ENCODE measurements at regions not wholly inside any gene's neighbourhood (a gene's known extent, or its start where the extent isn't known, plus 50 kb on each side); places are given as distances from the start of the nearest gene placed in this dataset.

GRCh38 chr1:9181990-9182783 is 52.4 kb upstream of the H6PD start:
- no peaks in the 10 kb centered on the region for H3F3A ChIP-seq (ENCODE audit: insufficient read depth, low read length)
- peak overlapping the region; percentile 49 for H3K9ac ChIP-seq (ENCODE audit: low read length)
- H3K4me2 ChIP-seq (ENCODE audit: low read depth, low read length), result peak overlapping the region; percentile 80
- H4K20me1 ChIP-seq (ENCODE audit: insufficient read depth, low read length), result no peaks in the 10 kb centered on the region
- no peaks in the 10 kb centered on the region for H3K9me3 ChIP-seq (replicated peaks; ENCODE audit: insufficient read depth, low read length)
- H3K4me3 ChIP-seq (ENCODE audit: low read length), result peak overlapping the region; percentile 66
- H3K27ac ChIP-seq (ENCODE audit: low read length), result peak overlapping the region; percentile 6; the same call in 1 of the 2 replicates
- no peaks in the 10 kb centered on the region for H3K36me3 ChIP-seq (replicated peaks; ENCODE audit: insufficient read depth, low read length)
- no peaks in the 10 kb centered on the region for H3K4me1 ChIP-seq (ENCODE audit: low read length)
- no peaks in the 10 kb centered on the region for H3K27me3 ChIP-seq (replicated peaks; ENCODE audit: insufficient read depth, low read length)
- peak overlapping the region; percentile 82 for H2AFZ ChIP-seq (ENCODE audit: low read length)
- DNase-seq, result peak; percentile 48
- H3K9me2 ChIP-seq (replicated peaks; ENCODE audit: insufficient read depth, low read length), result no peaks in the 10 kb centered on the region
- peaks cover 11% of the 10 kb centered on the region; the same call in 1 of the 2 replicates for H3K79me2 ChIP-seq (ENCODE audit: low read length)
- TF ChIP-seq EZH2 (optimal IDR thresholded peaks at IDR 0.05; ENCODE audit: low read depth, low read length) (no peak), EZH2phosphoT487 (IDR thresholded peaks at IDR 0.05; ENCODE audit: low read length) (no peak), CTCF (IDR thresholded peaks at IDR 0.05; ENCODE audit: low read length) (peak; percentile 16; the same call in 1 of the 2 replicates)

DNA sequence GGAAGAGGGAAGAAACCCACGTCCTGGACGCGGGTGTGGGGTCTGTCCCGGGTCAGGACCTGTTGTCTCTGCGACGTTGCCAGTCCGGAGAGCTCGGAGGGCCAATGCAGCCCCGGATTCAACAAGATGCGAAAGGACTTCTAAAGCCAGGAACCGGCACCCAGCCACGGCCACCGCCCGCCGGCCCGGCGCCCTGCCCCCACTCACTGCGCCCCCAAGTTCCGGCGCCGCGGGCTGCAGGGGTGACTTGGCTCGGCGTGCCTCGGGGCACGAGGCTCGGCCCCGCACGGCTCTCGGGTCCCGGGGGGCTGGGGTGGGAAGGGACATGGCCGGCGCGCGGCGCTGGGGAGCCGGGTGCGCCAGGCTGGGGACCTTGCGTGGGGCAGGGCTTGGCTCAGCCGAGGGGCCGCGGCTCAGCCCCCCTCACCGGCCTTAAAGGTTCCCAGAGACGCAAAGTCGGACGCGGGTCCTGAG is 51.8 kb upstream of the H6PD start:
- Histone ChIP-seq H3K9me3 (replicated peaks; ENCODE audit: insufficient read depth, low read length) (no peaks in the 10 kb centered on the region), H3K27ac (ENCODE audit: low read length) (no peak overlapping the region), H4K20me1 (ENCODE audit: insufficient read depth, low read length) (no peaks in the 10 kb centered on the region), H3K4me1 (ENCODE audit: low read length) (no peaks in the 10 kb centered on the region), H3K4me3 (ENCODE audit: low read length) (peak overlapping the region; percentile 66), H3K27me3 (replicated peaks; ENCODE audit: insufficient read depth, low read length) (no peaks in the 10 kb centered on the region), H3K36me3 (replicated peaks; ENCODE audit: insufficient read depth, low read length) (no peaks in the 10 kb centered on the region), H3K9me2 (replicated peaks; ENCODE audit: insufficient read depth, low read length) (no peaks in the 10 kb centered on the region), H2AFZ (ENCODE audit: low read length) (peak overlapping the region; percentile 82), H3K9ac (ENCODE audit: low read length) (peak overlapping the region; percentile 49), H3K4me2 (ENCODE audit: low read depth, low read length) (peak overlapping the region; percentile 80), H3K79me2 (ENCODE audit: low read length) (peaks cover 11% of the 10 kb centered on the region; the same call in 1 of the 2 replicates), H3F3A (ENCODE audit: insufficient read depth, low read length) (no peaks in the 10 kb centered on the region)
- no peak for DNase-seq
- no peak for TF ChIP-seq EZH2phosphoT487 (IDR thresholded peaks at IDR 0.05; ENCODE audit: low read length)
- no peak for TF ChIP-seq CTCF (IDR thresholded peaks at IDR 0.05; ENCODE audit: low read length)
- TF ChIP-seq EZH2 (optimal IDR thresholded peaks at IDR 0.05; ENCODE audit: low read depth, low read length), result no peak

DNA sequence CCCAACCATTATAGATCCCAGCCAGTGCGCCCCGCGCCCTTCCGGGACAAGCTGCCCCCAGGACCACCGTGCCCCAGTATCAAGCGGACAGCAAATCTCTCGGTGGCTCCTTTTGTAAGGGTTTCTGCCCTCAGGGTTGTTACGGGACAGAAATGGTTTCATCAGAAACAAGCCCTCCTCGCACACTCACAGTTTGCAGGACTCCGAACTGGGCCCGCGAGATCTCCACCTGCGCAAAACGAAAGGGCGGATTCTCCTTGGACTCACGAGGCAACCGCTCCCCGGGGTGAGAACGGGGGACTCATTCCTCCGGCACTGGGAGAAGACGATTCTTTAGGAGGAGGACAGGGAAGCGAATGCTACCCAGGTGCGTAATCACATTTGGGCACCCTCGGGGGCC is 51.1 kb upstream of the H6PD start:
- H3K4me2 ChIP-seq (ENCODE audit: low read depth, low read length), result no peak overlapping the region
- H3F3A ChIP-seq (ENCODE audit: insufficient read depth, low read length), result no peaks in the 10 kb centered on the region
- TF ChIP-seq EZH2phosphoT487 (IDR thresholded peaks at IDR 0.05; ENCODE audit: low read length), result no peak
- no peak for TF ChIP-seq EZH2 (optimal IDR thresholded peaks at IDR 0.05; ENCODE audit: low read depth, low read length)
- TF ChIP-seq CTCF (IDR thresholded peaks at IDR 0.05; ENCODE audit: low read length), result no peak
- no peak for DNase-seq
- no peaks in the 10 kb centered on the region for H3K4me1 ChIP-seq (ENCODE audit: low read length)
- H3K79me2 ChIP-seq (ENCODE audit: low read length), result peaks cover 11% of the 10 kb centered on the region; the same call in 1 of the 2 replicates
- H3K9ac ChIP-seq (ENCODE audit: low read length), result no peak overlapping the region
- H3K27ac ChIP-seq (ENCODE audit: low read length), result no peak overlapping the region
- no peak overlapping the region for H3K4me3 ChIP-seq (ENCODE audit: low read length)
- H4K20me1 ChIP-seq (ENCODE audit: insufficient read depth, low read length), result no peaks in the 10 kb centered on the region
- no peaks in the 10 kb centered on the region for H3K27me3 ChIP-seq (replicated peaks; ENCODE audit: insufficient read depth, low read length)
- no peak overlapping the region for H2AFZ ChIP-seq (ENCODE audit: low read length)
- no peaks in the 10 kb centered on the region for H3K9me2 ChIP-seq (replicated peaks; ENCODE audit: insufficient read depth, low read length)
- no peaks in the 10 kb centered on the region for H3K9me3 ChIP-seq (replicated peaks; ENCODE audit: insufficient read depth, low read length)
- no peaks in the 10 kb centered on the region for H3K36me3 ChIP-seq (replicated peaks; ENCODE audit: insufficient read depth, low read length)
